OCI-LY7 (cell line): ENCODE measurements at regions not wholly inside any gene's neighbourhood (a gene's known extent, or its start where the extent isn't known, plus 50 kb on each side); places are given as distances from the start of the nearest gene placed in this dataset.

ENCODE experiments used
- BruUV-seq: library from RNA; stranded (reverse); fragments of 400-500 nt; replicated peaks from 2 replicates; lab custom pipeline; 2021; lab: Mats Ljungman, UMichigan
- CTCF ChIA-PET: fragments of 300-600 bp; sonication (Branson Sonifier 250); formaldehyde crosslinking; loops from one replicate; lab custom pipeline; 2022; ENCODE audit warnings: antibody characterized with exemption; ENCODE audit not compliant: unreplicated experiment; lab: Charles Lee
- POLR2A ChIA-PET: fragments of 300-600 bp; sonication (Branson Sonifier 250); formaldehyde crosslinking; loops from one replicate; lab custom pipeline; 2022; ENCODE audit warnings: antibody characterized with exemption; lab: Charles Lee
- DNase-seq: peaks from one replicate; pipeline ENCODE4 v3.0.0-alpha.2; 2015; ENCODE audit warnings: low spot score
- H2AFZ ChIP-seq: fragments of 200-600 bp; sonication (generic), shearing (Covaris generic); 2 replicates; pipeline ENCODE4 v1.6.1; 2014; ENCODE audit warnings: mild to moderate bottlenecking, antibody characterized with exemption, low read length, moderate library complexity
- H3K27ac ChIP-seq: fragments of 200-600 bp; sonication (generic); 2 replicates; pipeline ENCODE4 v1.5.1; 2014; ENCODE audit warnings: mixed run types, low read depth, mild to moderate bottlenecking, moderate library complexity, low read length, inconsistent platforms; ENCODE audit not compliant: poor library complexity, severe bottlenecking
- H3K36me3 ChIP-seq: fragments of 200-600 bp; sonication (generic); 2 replicates; pipeline ENCODE4 v1.6.1; 2014; ENCODE audit warnings: mild to moderate bottlenecking, antibody characterized with exemption, low read length, moderate library complexity, mixed read lengths; ENCODE audit not compliant: insufficient read depth
- H3K4me1 ChIP-seq: fragments of 200-600 bp; sonication (generic); 2 replicates; pipeline ENCODE4 v1.5.1; 2014; ENCODE audit warnings: mild to moderate bottlenecking, low read length; ENCODE audit not compliant: insufficient read depth, poor library complexity, severe bottlenecking
- H3K4me2 ChIP-seq: fragments of 200-600 bp; sonication (generic); 2 replicates; pipeline ENCODE4 v1.6.1; 2014; ENCODE audit warnings: mild to moderate bottlenecking, low read length
- H3K4me3 ChIP-seq: fragments of 200-600 bp; sonication (generic); 2 replicates; pipeline ENCODE4 v1.5.1; 2014; ENCODE audit warnings: mild to moderate bottlenecking, low read depth, low read length; ENCODE audit not compliant: poor library complexity, severe bottlenecking
- H3K79me2 ChIP-seq: fragments of 200-600 bp; sonication (generic); 2 replicates; pipeline ENCODE4 v1.6.1; 2016; ENCODE audit warnings: low read depth, mild to moderate bottlenecking, low read length, moderate library complexity, mixed read lengths; ENCODE audit not compliant: insufficient read depth
- H3K9me2 ChIP-seq: fragments of 200-600 bp; sonication (generic); 2 replicates; pipeline ENCODE4 v1.6.1; 2016; ENCODE audit warnings: mild to moderate bottlenecking, low read length, mixed read lengths; ENCODE audit not compliant: insufficient read depth
- H3K9me3 ChIP-seq: fragments of 200-600 bp; sonication (generic); 2 replicates; pipeline ENCODE4 v1.6.1; 2014; ENCODE audit warnings: mild to moderate bottlenecking, mixed run types, low read length, mixed read lengths
- H4K20me1 ChIP-seq: fragments of 200-600 bp; sonication (generic); 2 replicates; pipeline ENCODE4 v1.6.1; 2014; ENCODE audit warnings: mild to moderate bottlenecking, antibody characterized with exemption, low read length, moderate library complexity, mixed read lengths; ENCODE audit not compliant: insufficient read depth
- EZH2phosphoT487 ChIP-seq: fragments of 200-600 bp; sonication (generic); IDR thresholded peaks from 2 replicates; pipeline ENCODE4 v1.6.1; 2018; ENCODE audit warnings: low read depth, borderline replicate concordance, mild to moderate bottlenecking, mixed run types, antibody characterized with exemption, low read length, moderate library complexity, mixed read lengths
- intact Hi-C: fragments of 100-400 bp; cut with micrococcal nuclease; formaldehyde crosslinking; loops from one replicate; pipeline ENCODE4 v1.10.0; 2022; ENCODE audit not compliant: unreplicated experiment
- TF ChIP-seq, protein P1 (sequence below): fragments of 200-600 bp; sonication (generic); conservative IDR thresholded peaks from 2 replicates; pipeline ENCODE4 v1.5.1; 2014; ENCODE audit warnings: mild to moderate bottlenecking, antibody characterized with exemption, low read length, moderate library complexity, mixed read lengths

DNA sequence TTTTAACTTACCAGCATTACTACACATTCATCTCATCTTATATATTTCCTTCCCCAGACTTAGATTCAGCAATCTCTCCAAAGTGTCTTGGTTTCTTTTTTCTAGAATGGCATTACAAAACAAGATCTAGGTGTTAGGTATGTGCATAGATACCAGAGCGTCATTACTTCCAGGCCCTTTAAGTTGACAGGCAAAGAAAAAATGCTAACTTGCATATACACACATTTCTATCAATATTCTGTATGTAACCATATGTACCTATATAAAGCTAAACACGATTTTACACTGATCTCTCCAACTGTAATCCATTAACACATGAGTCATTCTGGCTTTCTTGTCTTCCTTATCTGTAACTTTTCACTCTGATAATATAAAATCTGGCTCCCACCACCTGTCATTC is 503.8 kb upstream of the NRXN1 start:
- H2AFZ ChIP-seq = no peak overlapping the region
- no peaks in the 10 kb centered on the region for H4K20me1 ChIP-seq
- no peaks in the 10 kb centered on the region for H3K4me1 ChIP-seq
- TF ChIP-seq, protein P1, sequence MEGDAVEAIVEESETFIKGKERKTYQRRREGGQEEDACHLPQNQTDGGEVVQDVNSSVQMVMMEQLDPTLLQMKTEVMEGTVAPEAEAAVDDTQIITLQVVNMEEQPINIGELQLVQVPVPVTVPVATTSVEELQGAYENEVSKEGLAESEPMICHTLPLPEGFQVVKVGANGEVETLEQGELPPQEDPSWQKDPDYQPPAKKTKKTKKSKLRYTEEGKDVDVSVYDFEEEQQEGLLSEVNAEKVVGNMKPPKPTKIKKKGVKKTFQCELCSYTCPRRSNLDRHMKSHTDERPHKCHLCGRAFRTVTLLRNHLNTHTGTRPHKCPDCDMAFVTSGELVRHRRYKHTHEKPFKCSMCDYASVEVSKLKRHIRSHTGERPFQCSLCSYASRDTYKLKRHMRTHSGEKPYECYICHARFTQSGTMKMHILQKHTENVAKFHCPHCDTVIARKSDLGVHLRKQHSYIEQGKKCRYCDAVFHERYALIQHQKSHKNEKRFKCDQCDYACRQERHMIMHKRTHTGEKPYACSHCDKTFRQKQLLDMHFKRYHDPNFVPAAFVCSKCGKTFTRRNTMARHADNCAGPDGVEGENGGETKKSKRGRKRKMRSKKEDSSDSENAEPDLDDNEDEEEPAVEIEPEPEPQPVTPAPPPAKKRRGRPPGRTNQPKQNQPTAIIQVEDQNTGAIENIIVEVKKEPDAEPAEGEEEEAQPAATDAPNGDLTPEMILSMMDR = no peak
- no peak overlapping the region for H3K4me3 ChIP-seq
- no TSS peak for BruUV-seq
- no peak for DNase-seq
- no peaks in the 10 kb centered on the region for H3K36me3 ChIP-seq
- ChIA-PET CTCF (no interaction called here), POLR2A (interaction anchor here (0.7 kb wide), 1 partner anchor 960 kb away, joined by 3 read pairs; no protein-coding TSS in a partner anchor)
- H3K79me2 ChIP-seq = no peaks in the 10 kb centered on the region
- H3K27ac ChIP-seq = no peak overlapping the region
- H3K9me3 ChIP-seq = no peaks in the 10 kb centered on the region
- no peak overlapping the region for H3K4me2 ChIP-seq
- H3K9me2 ChIP-seq = no peaks in the 10 kb centered on the region
- intact Hi-C loops = no loop called here

DNA sequence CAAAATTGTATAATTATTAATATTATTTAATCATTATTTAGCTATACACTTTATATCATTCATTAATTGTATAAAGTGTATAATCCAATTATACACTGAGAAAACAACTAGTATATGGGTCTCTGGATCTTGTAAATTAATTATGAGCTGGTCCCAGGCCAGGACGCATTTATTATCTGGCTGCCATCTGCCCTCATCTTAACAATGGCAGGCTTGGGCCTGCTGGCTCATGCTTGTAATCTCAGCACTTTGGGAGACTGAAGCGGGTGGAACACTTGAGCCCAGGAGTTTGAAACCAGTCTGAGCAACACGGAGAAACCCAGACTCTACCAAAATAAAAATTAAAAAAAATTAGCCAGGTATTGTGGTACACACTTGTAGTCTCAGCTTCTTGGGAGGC is 502.2 kb upstream of the NRXN1 start:
- no peaks in the 10 kb centered on the region for H4K20me1 ChIP-seq
- H3K4me3 ChIP-seq = no peak overlapping the region
- no peaks in the 10 kb centered on the region for H3K4me1 ChIP-seq
- intact Hi-C loops = no loop called here
- ChIA-PET POLR2A (no interaction called here), CTCF (no interaction called here)
- H3K9me2 ChIP-seq = no peaks in the 10 kb centered on the region
- no peaks in the 10 kb centered on the region for H3K36me3 ChIP-seq
- no peak for DNase-seq
- H3K27ac ChIP-seq = no peak overlapping the region
- BruUV-seq = no TSS peak
- H2AFZ ChIP-seq = no peak overlapping the region
- no peak overlapping the region for H3K4me2 ChIP-seq
- TF ChIP-seq, protein P1 = no peak
- no peak for TF ChIP-seq EZH2phosphoT487
- H3K79me2 ChIP-seq = no peaks in the 10 kb centered on the region
- no peaks in the 10 kb centered on the region for H3K9me3 ChIP-seq

DNA sequence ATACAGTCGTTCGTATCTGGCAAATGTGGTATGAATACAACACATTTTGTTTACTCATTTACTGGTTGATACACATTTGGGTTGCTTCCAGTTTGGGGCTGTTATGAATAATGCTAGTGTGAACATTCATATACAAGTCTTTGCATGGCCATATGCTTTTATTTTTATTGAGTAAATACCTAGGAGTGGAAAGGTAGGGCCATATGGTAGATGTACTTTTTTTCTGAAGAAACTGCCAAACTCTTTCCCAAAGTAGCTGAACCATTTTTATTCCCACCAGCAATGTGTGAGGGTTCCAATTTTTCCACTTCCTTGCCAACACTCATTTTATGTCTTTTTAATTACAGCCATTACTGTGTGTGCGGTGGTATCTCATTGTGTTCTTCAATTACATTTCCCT is 496.2 kb upstream of the NRXN1 start:
- intact Hi-C loops = no loop called here
- TF ChIP-seq, protein P1 = no peak
- no peak for TF ChIP-seq EZH2phosphoT487
- Histone ChIP-seq H3K27ac (no peak overlapping the region), H3K9me3 (no peaks in the 10 kb centered on the region), H2AFZ (no peak overlapping the region), H3K36me3 (no peaks in the 10 kb centered on the region), H3K79me2 (no peaks in the 10 kb centered on the region), H3K9me2 (no peaks in the 10 kb centered on the region), H3K4me2 (no peak overlapping the region), H4K20me1 (no peaks in the 10 kb centered on the region), H3K4me1 (no peaks in the 10 kb centered on the region), H3K4me3 (no peak overlapping the region)
- no TSS peak for BruUV-seq
- no peak for DNase-seq
- ChIA-PET POLR2A (no interaction called here), CTCF (no interaction called here)
